ENCODE measurements at regions not wholly inside any gene's neighbourhood (a gene's known extent, or its start where the extent isn't known, plus 50 kb on each side); places are given as distances from the start of the nearest gene placed in this dataset.
A peak's percentile ranks its signal among the peaks of the same experiment; 100 is the strongest.
"Not testable (repeated sequence)": the region's sequence is repeated elsewhere in the genome, so short reads cannot be mapped to it uniquely, and the experiment has no call there.

DNA sequence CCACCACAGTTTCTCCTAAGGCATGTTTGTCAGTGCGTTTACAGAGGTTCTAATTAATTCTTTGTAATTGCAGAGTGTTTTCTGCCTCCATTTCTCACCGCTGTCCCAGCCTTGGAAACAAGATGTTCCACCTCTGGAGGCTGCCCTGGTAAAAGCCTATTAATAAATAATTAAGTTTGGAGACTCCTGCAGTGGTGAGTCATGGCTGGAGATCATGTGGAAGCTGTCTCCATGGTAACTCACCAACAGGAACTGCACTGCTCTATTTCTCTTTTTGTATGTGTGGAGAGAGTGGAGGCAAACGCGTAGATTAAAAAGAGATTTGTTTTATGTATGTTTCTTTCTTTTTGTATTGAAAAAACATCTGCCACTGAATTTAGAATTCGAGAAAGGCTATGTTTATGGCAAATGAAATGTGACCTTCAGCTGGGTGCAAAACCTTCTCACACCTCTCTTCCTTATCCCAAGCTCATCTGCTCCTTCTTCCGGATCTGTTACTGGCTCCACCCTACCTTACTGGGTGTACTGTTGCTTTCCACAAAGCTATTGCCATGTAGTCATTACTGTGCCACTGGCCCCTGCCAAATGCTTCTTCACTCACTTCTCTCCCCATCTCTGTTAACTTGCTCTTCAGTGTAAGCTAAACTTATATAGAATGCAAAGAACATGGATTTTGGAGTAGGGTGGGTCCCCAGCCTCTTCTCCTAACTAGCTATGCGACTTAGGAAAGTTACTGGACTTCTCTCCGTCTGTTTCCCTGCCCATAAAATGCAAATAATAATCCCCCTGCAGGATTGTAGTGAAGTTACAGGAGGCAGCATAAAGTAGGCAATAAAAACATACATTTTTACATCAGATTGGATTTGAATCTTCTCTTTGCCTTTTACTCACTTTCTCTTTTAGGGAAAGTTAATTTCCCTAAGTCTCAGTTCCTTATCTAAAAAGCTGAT is 778.5 kb downstream of the NTRK3 start:
- no peaks in the 10 kb centered on the region for H3F3A ChIP-seq (ENCODE audit: low read depth)
- peak; percentile 15 for DNase-seq (ENCODE audit: low spot score)
- no peaks in the 10 kb centered on the region for H3K27me3 Mint-ChIP-seq (ENCODE audit: insufficient read depth, low read depth)
- H3K4me3 Mint-ChIP-seq = peak overlapping the region; percentile 44
- H3K27ac Mint-ChIP-seq = peak overlapping the region; percentile 50
- no peak overlapping the region for H3K4me3 ChIP-seq
- TF ChIP-seq EZH2 (IDR thresholded peaks at IDR 0.05) = no peak
- peak; percentile 28 for TF ChIP-seq CTCF (IDR thresholded peaks at IDR 0.05)
- no peak for TF ChIP-seq EZH2phosphoT487 (IDR thresholded peaks at IDR 0.05)
- H3K36me3 Mint-ChIP-seq = no peaks in the 10 kb centered on the region
- peaks cover 7% of the 10 kb centered on the region for H3K4me1 ChIP-seq
- H2AFZ ChIP-seq (replicated peaks) = peak overlapping the region; percentile 62
- H3K79me2 ChIP-seq (ENCODE audit: low read depth) = no peaks in the 10 kb centered on the region
- peaks cover 30% of the 10 kb centered on the region for H3K4me1 Mint-ChIP-seq
- H3K4me2 ChIP-seq = peak overlapping the region; percentile 19
- no peaks in the 10 kb centered on the region for H3K9me3 Mint-ChIP-seq
- H3K27ac ChIP-seq = no peak overlapping the region
- no peaks in the 10 kb centered on the region for H3K36me3 ChIP-seq
- no peaks in the 10 kb centered on the region for H3K27me3 ChIP-seq
- no peaks in the 10 kb centered on the region for H3K9me3 ChIP-seq (ENCODE audit: low read depth)
- H4K20me1 ChIP-seq (ENCODE audit: low read depth) = no peaks in the 10 kb centered on the region
- H3K9ac ChIP-seq = no peak overlapping the region

GRCh38 chr15:87477026-87477425 is 779.5 kb downstream of the NTRK3 start:
- Histone ChIP-seq H3K36me3 (no peaks in the 10 kb centered on the region), H2AFZ (replicated peaks) (no peak overlapping the region), H3K79me2 (ENCODE audit: low read depth) (no peaks in the 10 kb centered on the region), H3K9me3 (ENCODE audit: low read depth) (no peaks in the 10 kb centered on the region), H3K9ac (no peak overlapping the region), H4K20me1 (ENCODE audit: low read depth) (no peaks in the 10 kb centered on the region), H3K27me3 (no peaks in the 10 kb centered on the region), H3K4me3 (no peak overlapping the region), H3F3A (ENCODE audit: low read depth) (no peaks in the 10 kb centered on the region), H3K4me1 (peaks cover 7% of the 10 kb centered on the region), H3K27ac (no peak overlapping the region), H3K4me2 (no peak overlapping the region)
- no peak for TF ChIP-seq CTCF (IDR thresholded peaks at IDR 0.05)
- TF ChIP-seq EZH2 (IDR thresholded peaks at IDR 0.05) = no peak
- TF ChIP-seq EZH2phosphoT487 (IDR thresholded peaks at IDR 0.05) = no peak
- no peak overlapping the region for H3K4me3 Mint-ChIP-seq
- H3K4me1 Mint-ChIP-seq = peaks cover 30% of the 10 kb centered on the region
- H3K27ac Mint-ChIP-seq = peak overlapping the region; percentile 18
- DNase-seq (ENCODE audit: low spot score) = no peak
- no peaks in the 10 kb centered on the region for H3K9me3 Mint-ChIP-seq
- H3K36me3 Mint-ChIP-seq = no peaks in the 10 kb centered on the region
- H3K27me3 Mint-ChIP-seq (ENCODE audit: insufficient read depth, low read depth) = no peaks in the 10 kb centered on the region

- H3K4me3 Mint-ChIP-seq = no peak overlapping the region
- H3K36me3 Mint-ChIP-seq = no peaks in the 10 kb centered on the region
- no peaks in the 10 kb centered on the region for H3K27me3 Mint-ChIP-seq (ENCODE audit: insufficient read depth, low read depth)
- TF ChIP-seq EZH2 (IDR thresholded peaks at IDR 0.05) (no peak), EZH2phosphoT487 (IDR thresholded peaks at IDR 0.05) (no peak), CTCF (IDR thresholded peaks at IDR 0.05) (no peak)
- H3K27ac Mint-ChIP-seq = no peak overlapping the region
- Histone ChIP-seq H3F3A (ENCODE audit: low read depth) (no peaks in the 10 kb centered on the region), H3K9ac (no peak overlapping the region), H2AFZ (replicated peaks) (no peak overlapping the region), H3K27me3 (no peaks in the 10 kb centered on the region), H3K4me2 (no peak overlapping the region), H3K27ac (no peak overlapping the region), H3K4me1 (no peaks in the 10 kb centered on the region), H4K20me1 (ENCODE audit: low read depth) (no peaks in the 10 kb centered on the region), H3K79me2 (ENCODE audit: low read depth) (no peaks in the 10 kb centered on the region), H3K9me3 (ENCODE audit: low read depth) (no peaks in the 10 kb centered on the region), H3K36me3 (no peaks in the 10 kb centered on the region), H3K4me3 (no peak overlapping the region)
- no peaks in the 10 kb centered on the region for H3K4me1 Mint-ChIP-seq
- peaks cover 5% of the 10 kb centered on the region for H3K9me3 Mint-ChIP-seq
- no peak for DNase-seq (ENCODE audit: low spot score)
Observed at GRCh38 chr15:87470923-87471322, 785.6 kb downstream of the NTRK3 start.

DNA sequence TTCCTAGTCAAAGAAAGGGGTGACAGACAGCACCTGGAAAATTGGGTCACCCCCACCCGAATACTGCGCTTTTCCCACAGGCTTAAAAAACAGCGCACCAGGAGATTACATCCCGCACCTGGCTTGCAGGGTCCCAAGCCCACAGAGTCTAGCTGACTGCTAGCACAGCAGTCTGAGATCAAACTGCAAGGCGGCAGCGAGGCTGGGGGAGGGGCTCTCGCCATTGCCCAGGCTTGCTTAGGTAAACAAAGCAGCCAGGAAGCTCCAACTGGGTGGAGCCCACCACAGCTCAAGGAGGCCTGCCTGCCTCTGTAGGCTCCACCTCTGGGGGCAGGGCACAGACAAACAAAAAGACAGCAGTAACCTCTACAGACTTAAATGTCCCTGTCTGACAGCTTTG is 792.6 kb downstream of the NTRK3 start:
- not testable (repeated sequence) for H3K27ac ChIP-seq; H3K36me3 Mint-ChIP-seq; H3K4me1 ChIP-seq; H4K20me1 ChIP-seq (ENCODE audit: low read depth); H3K79me2 ChIP-seq (ENCODE audit: low read depth); H3F3A ChIP-seq (ENCODE audit: low read depth); H3K9me3 Mint-ChIP-seq; H3K27ac Mint-ChIP-seq; H3K36me3 ChIP-seq; H3K27me3 Mint-ChIP-seq (ENCODE audit: insufficient read depth, low read depth); H3K4me2 ChIP-seq; H3K9ac ChIP-seq; H3K27me3 ChIP-seq; H3K4me3 ChIP-seq; H3K9me3 ChIP-seq (ENCODE audit: low read depth); H3K4me3 Mint-ChIP-seq; H3K4me1 Mint-ChIP-seq
- peak overlapping the region; percentile 26 for H2AFZ ChIP-seq (replicated peaks)
- DNase-seq (ENCODE audit: low spot score) = peak; percentile 39

Measured in neural progenitor cell (in vitro differentiated cells).